Upper lobe of left lung (tissue), 4 donors: ENCODE measurements at regions not wholly inside any gene's neighbourhood (a gene's known extent, or its start where the extent isn't known, plus 50 kb on each side); places are given as distances from the start of the nearest gene placed in this dataset.

Experiments
- POLR2A ChIP-seq, 4 donors: fragments of 450-650 bp; IDR thresholded peaks; one replicate each; pipeline ENCODE4 v1.5.1; 2016 to 2017; ENCODE audit warnings: antibody characterized with exemption in 4 of 4, mild to moderate bottlenecking in 2 of 4
- TF ChIP-seq, protein P1 (sequence below), 6 experiments: fragments of 450-650 bp in 4 of 6; fragments of 200-600 bp in 2 of 6; sonication (generic) in 2 of 6; IDR thresholded peaks; one replicate each; pipeline ENCODE4 v1.5.1; 2016 to 2019; ENCODE audit warnings: antibody characterized with exemption in 6 of 6

DNA sequence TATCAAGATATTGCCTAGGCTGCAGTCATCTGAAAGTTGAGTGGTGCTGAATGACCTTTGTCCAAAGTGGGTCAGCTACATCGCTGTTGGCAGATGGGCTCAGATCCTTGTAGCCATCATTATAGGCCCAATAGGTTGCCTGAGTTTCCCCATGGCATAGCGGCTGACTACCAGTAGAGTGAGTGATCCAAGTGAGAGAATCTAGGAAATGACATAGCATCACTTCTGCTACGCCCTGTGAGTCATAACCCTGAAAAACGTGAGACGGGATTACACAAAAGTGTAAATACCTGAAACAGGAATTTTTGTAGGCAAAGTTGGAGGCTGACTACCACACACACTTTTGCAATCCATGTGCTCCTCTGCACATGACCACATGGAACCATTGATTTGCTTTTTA is 273.3 kb downstream of the RPL10L start:
- no peak for TF ChIP-seq POLR2A (IDR thresholded peaks at IDR 0.05)
- TF ChIP-seq, protein P1, sequence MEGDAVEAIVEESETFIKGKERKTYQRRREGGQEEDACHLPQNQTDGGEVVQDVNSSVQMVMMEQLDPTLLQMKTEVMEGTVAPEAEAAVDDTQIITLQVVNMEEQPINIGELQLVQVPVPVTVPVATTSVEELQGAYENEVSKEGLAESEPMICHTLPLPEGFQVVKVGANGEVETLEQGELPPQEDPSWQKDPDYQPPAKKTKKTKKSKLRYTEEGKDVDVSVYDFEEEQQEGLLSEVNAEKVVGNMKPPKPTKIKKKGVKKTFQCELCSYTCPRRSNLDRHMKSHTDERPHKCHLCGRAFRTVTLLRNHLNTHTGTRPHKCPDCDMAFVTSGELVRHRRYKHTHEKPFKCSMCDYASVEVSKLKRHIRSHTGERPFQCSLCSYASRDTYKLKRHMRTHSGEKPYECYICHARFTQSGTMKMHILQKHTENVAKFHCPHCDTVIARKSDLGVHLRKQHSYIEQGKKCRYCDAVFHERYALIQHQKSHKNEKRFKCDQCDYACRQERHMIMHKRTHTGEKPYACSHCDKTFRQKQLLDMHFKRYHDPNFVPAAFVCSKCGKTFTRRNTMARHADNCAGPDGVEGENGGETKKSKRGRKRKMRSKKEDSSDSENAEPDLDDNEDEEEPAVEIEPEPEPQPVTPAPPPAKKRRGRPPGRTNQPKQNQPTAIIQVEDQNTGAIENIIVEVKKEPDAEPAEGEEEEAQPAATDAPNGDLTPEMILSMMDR (IDR thresholded peaks at IDR 0.05): no peak
